ENCODE measurements at regions not wholly inside any gene's neighbourhood (a gene's known extent, or its start where the extent isn't known, plus 50 kb on each side); places are given as distances from the start of the nearest gene placed in this dataset.

DNA sequence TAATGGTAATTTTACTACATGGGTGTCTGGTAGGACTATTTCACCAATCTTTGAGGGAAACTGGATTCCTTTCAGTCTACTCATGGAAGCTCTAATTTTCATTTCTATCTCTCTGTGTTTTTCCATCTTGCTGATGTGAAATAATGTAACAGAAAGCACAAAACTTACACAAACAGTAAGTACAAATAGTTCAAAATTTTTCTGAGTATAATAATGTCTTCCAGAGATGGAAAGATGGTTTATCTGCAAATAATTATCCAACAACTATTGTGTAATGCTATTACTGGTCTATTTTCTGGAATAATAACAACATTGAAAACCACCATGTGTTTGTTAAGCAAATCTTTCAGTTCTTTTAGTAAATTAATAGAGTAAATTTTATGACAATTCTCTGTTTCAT lies 565.8 kb upstream of the MGMT start:
- ATAC-seq (no peak), DNase-seq (no peak)
- intact Hi-C loops (cut with DNase I), result no loop called here
- Histone ChIP-seq H3K4me1 (no peaks in the 10 kb centered on the region), H3K4me3 (no peak overlapping the region), H3K27ac (no peak overlapping the region), H3K9me3 (no peaks in the 10 kb centered on the region), H3K36me3 (ENCODE audit: insufficient read depth in 1 of 2, low read depth in 1 of 2) (no peaks in the 10 kb centered on the region), H3K27me3 (ENCODE audit: insufficient read depth in 3 of 3, low read length in 2 of 3) (peaks cover 0 to 3% (median 3%) of the 10 kb centered on the region in 3 donors)
- no peak for TF ChIP-seq CTCF (IDR thresholded peaks at IDR 0.05)

GRCh38 chr10:128902031-128902710 lies 564.9 kb upstream of the MGMT start:
- Histone ChIP-seq H3K27ac (no peak overlapping the region), H3K27me3 (ENCODE audit: insufficient read depth in 3 of 3, low read length in 2 of 3) (peaks cover 0 to 3% (median 3%) of the 10 kb centered on the region in 3 donors), H3K36me3 (ENCODE audit: insufficient read depth in 1 of 2, low read depth in 1 of 2) (no peaks in the 10 kb centered on the region), H3K9me3 (no peaks in the 10 kb centered on the region), H3K4me1 (no peaks in the 10 kb centered on the region), H3K4me3 (no peak overlapping the region)
- DNase-seq (no peak), ATAC-seq (no peak)
- TF ChIP-seq CTCF (IDR thresholded peaks at IDR 0.05), result no peak
- intact Hi-C loops (cut with DNase I), result no loop called here
- 74 to 83% (median 74%) methylated on average over 2 of the region's 2 CpGs for WGBS, 3 donors

DNA sequence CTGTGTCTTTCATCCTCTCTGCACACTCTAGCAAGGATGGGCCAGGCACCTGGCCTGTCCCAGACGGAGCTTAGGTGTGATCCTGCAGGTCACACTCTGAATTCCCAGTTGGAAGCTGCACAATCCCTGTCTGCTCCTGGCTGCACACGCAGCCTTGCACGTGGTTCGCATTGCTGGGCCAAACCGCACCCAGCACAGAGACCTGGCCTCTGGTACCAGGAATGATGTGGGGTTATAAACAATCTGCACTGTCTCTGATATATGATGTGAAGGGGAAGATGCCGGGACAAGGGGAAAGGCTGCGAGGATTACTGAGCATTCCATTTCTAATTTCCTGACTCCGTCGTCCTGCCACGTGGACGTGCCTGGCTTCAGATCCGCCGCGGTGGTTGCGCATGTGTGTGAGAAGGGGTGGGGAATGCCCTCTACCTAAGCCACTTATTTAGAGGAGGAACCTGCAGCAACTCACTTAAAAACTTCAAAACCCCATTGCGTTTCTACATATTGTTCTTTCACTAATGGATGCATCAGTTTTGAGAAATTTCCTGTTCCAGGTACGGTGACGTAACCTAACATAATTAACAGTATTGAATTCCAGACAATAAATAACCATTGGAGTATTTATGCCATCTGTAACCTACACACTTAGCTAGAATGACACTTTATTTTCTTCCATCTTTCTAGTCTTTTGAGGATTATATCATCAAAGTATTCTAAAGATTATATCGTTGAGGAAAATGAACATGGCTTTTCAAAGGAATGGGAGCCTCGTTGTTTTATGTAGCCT lies 559.7 kb upstream of the MGMT start:
- no peak for TF ChIP-seq CTCF (IDR thresholded peaks at IDR 0.05)
- intact Hi-C loops (cut with DNase I), result no loop called here
- ATAC-seq, result no peak
- Histone ChIP-seq H3K9me3 (no peaks in the 10 kb centered on the region), H3K4me3 (no peak overlapping the region), H3K27ac (no peak overlapping the region), H3K27me3 (ENCODE audit: insufficient read depth in 3 of 3, low read length in 2 of 3) (no peaks in the 10 kb centered on the region), H3K36me3 (ENCODE audit: insufficient read depth in 1 of 2, low read depth in 1 of 2) (no peaks in the 10 kb centered on the region), H3K4me1 (no peaks in the 10 kb centered on the region)
- 61 to 63% (median 62%) methylated on average over 20 of the region's 20 CpGs for WGBS, 3 donors
- no peak for DNase-seq

DNA sequence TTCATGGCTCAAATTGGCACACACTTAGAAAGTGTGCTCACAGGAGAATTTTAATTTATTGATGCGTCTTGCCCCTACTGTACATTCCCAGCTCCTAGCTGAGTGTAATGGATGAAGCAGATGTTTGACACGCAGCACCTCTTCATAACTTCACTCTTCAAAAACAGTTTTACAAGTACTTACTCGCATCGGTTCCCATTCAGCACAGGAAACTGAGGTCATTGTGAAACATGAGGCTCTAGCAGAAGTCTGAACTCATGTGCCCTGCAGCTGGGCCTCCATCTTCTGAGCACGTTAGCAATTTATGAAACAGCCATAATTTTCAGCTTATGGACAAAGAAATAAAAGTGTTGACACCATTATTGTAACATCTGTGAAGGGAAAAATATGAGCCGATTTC lies 558.9 kb upstream of the MGMT start:
- Histone ChIP-seq H3K4me1 (no peaks in the 10 kb centered on the region), H3K4me3 (no peak overlapping the region), H3K27me3 (ENCODE audit: insufficient read depth in 3 of 3, low read length in 2 of 3) (no peaks in the 10 kb centered on the region), H3K27ac (no peak overlapping the region), H3K9me3 (no peaks in the 10 kb centered on the region), H3K36me3 (ENCODE audit: insufficient read depth in 1 of 2, low read depth in 1 of 2) (no peaks in the 10 kb centered on the region)
- WGBS, 3 donors, result 26 to 35% (median 30%) methylated on average over 6 of the region's 6 CpGs
- intact Hi-C loops (cut with DNase I), result no loop called here
- TF ChIP-seq CTCF (IDR thresholded peaks at IDR 0.05), result no peak
- DNase-seq, result no peak
- peak in 1 of 4 donors; percentile 60 for ATAC-seq
